ENCODE measurements at regions not wholly inside any gene's neighbourhood (a gene's known extent, or its start where the extent isn't known, plus 50 kb on each side); places are given as distances from the start of the nearest gene placed in this dataset.

DNA sequence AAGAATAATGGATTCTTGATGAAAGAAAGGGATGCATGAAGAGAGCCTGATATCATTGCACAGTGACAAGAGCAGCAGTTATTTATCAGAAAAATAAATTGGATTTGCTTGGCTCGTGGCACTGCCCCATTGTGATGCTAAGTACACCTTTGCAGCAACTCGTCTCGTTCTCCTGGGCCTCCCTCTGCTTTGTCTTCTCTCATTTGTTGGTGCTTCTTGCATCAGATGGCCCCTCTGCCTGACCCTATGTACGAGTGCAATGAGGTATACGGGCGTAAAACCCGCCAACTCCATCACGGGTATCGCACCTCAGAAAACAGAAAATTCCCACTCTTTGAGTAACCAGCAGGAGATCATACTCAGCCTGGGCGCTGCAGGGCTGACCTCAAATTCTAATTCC, 107.2 kb upstream of the C10orf90 start:
- Histone ChIP-seq H3K9me3 (no peaks in the 10 kb centered on the region), H3K36me3 (no peaks in the 10 kb centered on the region), H3K4me1 (no peaks in the 10 kb centered on the region), H3K4me3 (no peak overlapping the region), H3K27ac (no peak overlapping the region), H3K27me3 (no peaks in the 10 kb centered on the region)
- no peak for TF ChIP-seq EP300 (IDR thresholded peaks at IDR 0.05)
- TF ChIP-seq, protein P1, sequence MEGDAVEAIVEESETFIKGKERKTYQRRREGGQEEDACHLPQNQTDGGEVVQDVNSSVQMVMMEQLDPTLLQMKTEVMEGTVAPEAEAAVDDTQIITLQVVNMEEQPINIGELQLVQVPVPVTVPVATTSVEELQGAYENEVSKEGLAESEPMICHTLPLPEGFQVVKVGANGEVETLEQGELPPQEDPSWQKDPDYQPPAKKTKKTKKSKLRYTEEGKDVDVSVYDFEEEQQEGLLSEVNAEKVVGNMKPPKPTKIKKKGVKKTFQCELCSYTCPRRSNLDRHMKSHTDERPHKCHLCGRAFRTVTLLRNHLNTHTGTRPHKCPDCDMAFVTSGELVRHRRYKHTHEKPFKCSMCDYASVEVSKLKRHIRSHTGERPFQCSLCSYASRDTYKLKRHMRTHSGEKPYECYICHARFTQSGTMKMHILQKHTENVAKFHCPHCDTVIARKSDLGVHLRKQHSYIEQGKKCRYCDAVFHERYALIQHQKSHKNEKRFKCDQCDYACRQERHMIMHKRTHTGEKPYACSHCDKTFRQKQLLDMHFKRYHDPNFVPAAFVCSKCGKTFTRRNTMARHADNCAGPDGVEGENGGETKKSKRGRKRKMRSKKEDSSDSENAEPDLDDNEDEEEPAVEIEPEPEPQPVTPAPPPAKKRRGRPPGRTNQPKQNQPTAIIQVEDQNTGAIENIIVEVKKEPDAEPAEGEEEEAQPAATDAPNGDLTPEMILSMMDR (IDR thresholded peaks at IDR 0.05), result no peak
- 74 to 82% methylated on average over 10 of the region's 10 CpGs for WGBS, 2 donors
- no peak for DNase-seq (ENCODE audit: low spot score in 2 of 2)

DNA sequence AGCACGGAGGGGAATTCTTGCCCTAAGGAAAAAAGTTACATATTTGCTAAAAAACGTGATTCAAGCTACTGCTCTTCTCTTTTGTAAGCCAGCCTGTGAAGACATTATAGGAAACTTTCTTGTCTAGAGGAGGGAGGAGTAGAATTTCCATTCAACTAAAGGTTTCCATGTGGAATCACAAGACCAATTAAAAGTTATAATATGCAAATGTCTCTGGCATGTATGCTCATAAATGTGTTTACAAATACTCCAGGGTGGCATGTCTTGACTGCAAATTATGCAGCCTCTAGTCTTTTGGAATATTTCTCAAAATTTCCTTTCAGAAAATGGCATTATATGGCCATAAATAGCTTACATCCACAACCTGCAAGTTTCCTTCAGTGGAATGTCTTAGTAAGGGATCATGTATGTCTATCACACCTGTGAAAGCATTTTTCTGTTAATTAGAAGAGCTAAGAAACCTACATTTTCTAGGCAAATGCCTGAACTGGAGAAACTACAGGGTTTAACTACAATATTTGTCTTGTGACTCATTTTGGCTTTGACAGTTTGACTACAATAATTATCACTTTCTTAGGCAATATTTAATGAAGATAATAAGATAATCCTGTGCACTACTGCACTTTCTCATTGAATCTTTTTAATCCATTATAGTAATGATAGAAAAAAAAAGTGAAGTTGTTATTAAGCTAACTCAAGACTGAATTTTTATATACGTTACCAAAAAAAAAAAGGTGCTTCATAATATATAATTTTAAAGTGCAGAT, 111.1 kb upstream of the C10orf90 start:
- no peak for DNase-seq (ENCODE audit: low spot score in 2 of 2)
- Histone ChIP-seq H3K36me3 (no peaks in the 10 kb centered on the region), H3K27me3 (no peaks in the 10 kb centered on the region), H3K9me3 (no peaks in the 10 kb centered on the region), H3K4me1 (no peaks in the 10 kb centered on the region), H3K4me3 (no peak overlapping the region), H3K27ac (no peak overlapping the region)
- 42 to 54% methylated on average over 3 of the region's 3 CpGs for WGBS, 2 donors
- TF ChIP-seq POLR2A (IDR thresholded peaks at IDR 0.05) (no peak), EP300 (IDR thresholded peaks at IDR 0.05) (no peak)
- TF ChIP-seq, protein P1 (IDR thresholded peaks at IDR 0.05), result no peak

DNA sequence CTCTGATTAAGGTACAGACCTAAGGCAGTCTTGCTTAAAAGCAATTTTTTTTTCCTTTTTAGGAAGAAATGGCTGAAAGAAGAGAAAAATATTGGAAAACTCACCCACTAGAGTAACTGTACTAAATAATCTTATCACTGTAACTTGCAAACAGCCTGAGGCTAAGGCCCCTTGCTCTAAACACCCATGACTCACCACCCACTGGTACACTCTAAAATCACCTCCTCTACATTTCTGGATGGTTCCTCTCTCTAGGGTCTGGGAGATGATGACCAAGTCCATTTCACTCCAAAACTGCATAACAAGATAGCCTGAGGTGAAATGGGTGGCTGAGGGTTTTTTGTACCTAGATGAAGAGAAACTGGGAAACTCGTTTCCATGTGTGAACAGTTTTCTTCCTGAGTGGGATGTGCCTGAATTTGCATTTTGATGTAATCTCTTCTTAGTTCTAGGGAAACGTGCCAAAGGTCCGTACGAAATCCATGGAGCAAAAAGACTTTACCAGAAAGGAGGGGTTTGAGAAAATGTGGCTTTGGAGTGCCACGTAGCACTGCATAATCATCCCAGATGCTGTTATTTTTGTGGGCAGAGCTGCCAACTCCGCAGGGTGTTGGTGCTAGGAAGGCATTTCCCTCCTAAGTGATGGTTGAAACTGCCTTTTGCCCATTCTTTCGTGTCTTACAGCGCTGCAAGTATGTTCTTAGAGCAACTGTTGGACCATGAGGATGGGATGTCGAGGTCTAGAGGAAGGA, 113.5 kb upstream of the C10orf90 start:
- Histone ChIP-seq H3K4me3 (no peak overlapping the region), H3K27me3 (no peaks in the 10 kb centered on the region), H3K36me3 (no peaks in the 10 kb centered on the region), H3K4me1 (no peaks in the 10 kb centered on the region), H3K9me3 (no peaks in the 10 kb centered on the region), H3K27ac (no peak overlapping the region)
- DNase-seq (ENCODE audit: low spot score in 2 of 2), result no peak
- 73 to 84% methylated on average over 9 of the region's 9 CpGs for whole genome bisulfite sequencing, 2 donors
- TF ChIP-seq, protein P1 (IDR thresholded peaks at IDR 0.05), result no peak
- TF ChIP-seq POLR2A (IDR thresholded peaks at IDR 0.05) (no peak), EP300 (IDR thresholded peaks at IDR 0.05) (no peak)

DNA sequence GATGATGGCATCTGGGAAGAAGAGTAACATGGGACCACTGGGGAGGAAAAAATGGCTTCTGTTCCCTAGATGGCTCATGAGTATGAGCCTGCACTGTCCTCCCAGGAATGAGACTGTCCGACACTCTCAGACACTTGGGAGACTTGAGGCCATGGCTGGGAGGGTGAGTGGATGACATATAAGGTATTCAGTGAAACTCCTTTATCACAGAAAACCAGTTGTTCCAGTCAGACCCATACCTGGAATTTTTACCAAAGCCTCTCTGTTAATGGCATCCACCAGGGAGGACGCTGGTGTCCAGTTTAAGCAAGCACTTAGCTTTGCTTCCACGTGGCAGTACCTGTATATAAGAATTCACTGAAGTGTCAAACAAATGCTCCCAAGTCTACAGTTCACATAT, 116.7 kb upstream of the C10orf90 start:
- H3K9me3 ChIP-seq, result peaks cover 0 to under 1% (median 0%) of the 10 kb centered on the region in 4 donors
- H3K4me3 ChIP-seq, result no peak overlapping the region
- no peaks in the 10 kb centered on the region for H3K36me3 ChIP-seq
- no peak for DNase-seq (ENCODE audit: low spot score in 2 of 2)
- TF ChIP-seq, protein P1 (IDR thresholded peaks at IDR 0.05), result no peak
- TF ChIP-seq POLR2A (IDR thresholded peaks at IDR 0.05) (no peak), EP300 (IDR thresholded peaks at IDR 0.05) (no peak)
- H3K27ac ChIP-seq, result no peak overlapping the region
- 82 to 90% methylated on average over 3 of the region's 3 CpGs for WGBS, 2 donors
- no peaks in the 10 kb centered on the region for H3K4me1 ChIP-seq
- no peaks in the 10 kb centered on the region for H3K27me3 ChIP-seq

DNA sequence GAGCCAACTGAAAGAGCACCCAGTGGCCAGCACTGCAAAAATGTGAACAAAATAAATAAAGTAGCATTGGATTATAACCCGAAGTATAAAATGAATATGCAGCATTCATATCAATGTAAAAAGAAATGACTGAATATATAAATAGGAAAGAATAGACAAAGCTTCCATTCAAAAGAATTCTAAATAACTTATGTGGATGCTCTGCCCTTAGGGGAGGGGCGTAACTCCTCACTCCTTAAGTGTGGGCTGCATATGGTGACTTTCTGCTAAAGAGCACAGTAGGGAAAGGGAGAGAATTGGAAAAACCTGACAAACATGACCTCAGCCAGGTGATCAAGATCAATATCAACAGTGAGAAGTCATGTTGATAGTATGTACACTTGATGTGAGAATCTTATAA, 109.9 kb upstream of the DOCK1 start:
- Histone ChIP-seq H3K4me3 (no peak overlapping the region), H3K27ac (no peak overlapping the region), H3K27me3 (no peaks in the 10 kb centered on the region), H3K9me3 (peaks cover 0 to 20% (median 2%) of the 10 kb centered on the region in 4 donors), H3K36me3 (no peaks in the 10 kb centered on the region), H3K4me1 (no peaks in the 10 kb centered on the region)
- 51 to 58% methylated on average over 2 of the region's 2 CpGs for WGBS, 2 donors
- TF ChIP-seq EP300 (IDR thresholded peaks at IDR 0.05) (no peak), POLR2A (IDR thresholded peaks at IDR 0.05) (no peak)
- TF ChIP-seq, protein P1 (IDR thresholded peaks at IDR 0.05), result no peak
- DNase-seq (ENCODE audit: low spot score in 2 of 2), result no peak

All from tibial nerve (tissue), 4 donors.